Hematopoietic multipotent progenitor cell treated with erythropoietin and hydrocortisone succinate and interleukin-3 and kit ligand, for 8 days (in vitro differentiated cells): ENCODE measurements at regions not wholly inside any gene's neighbourhood (a gene's known extent, or its start where the extent isn't known, plus 50 kb on each side); places are given as distances from the start of the nearest gene placed in this dataset.
A peak's percentile ranks its signal among the peaks of the same experiment; 100 is the strongest.

ENCODE experiments used
- DNase-seq: peaks from one replicate; pipeline ENCODE4 v3.0.0-alpha.2; 2015

DNA sequence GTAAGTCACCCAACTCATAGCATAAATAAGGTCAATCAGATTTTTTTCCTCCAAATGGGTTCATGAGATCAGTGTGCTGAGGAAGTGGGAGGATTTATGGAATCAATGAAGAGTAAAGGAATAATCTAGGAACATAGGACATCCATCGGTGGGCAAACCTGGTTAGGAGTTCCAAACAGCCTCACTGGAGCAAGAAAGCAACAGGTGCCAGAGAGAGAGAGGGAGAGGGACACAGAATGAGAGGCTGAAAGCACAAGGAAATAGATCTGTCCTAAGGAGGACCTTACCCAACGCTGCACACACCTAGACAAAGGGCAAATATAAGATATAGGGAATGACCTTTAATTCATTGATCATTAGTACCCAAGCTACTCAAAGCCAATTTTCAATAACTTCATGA, 119.5 kb upstream of the ANKRD1 start:
- no peak for DNase-seq

GRCh38 chr10:91042069-91042468, 121.2 kb upstream of the ANKRD1 start:
- DNase-seq = no peak

GRCh38 chr10:91043173-91043910, 122.5 kb upstream of the ANKRD1 start:
- DNase-seq = peak; percentile 40

GRCh38 chr10:91046869-91047268, 126.0 kb upstream of the ANKRD1 start:
- DNase-seq = no peak

GRCh38 chr10:91048380-91048779, 127.5 kb upstream of the ANKRD1 start:
- DNase-seq = no peak

DNA sequence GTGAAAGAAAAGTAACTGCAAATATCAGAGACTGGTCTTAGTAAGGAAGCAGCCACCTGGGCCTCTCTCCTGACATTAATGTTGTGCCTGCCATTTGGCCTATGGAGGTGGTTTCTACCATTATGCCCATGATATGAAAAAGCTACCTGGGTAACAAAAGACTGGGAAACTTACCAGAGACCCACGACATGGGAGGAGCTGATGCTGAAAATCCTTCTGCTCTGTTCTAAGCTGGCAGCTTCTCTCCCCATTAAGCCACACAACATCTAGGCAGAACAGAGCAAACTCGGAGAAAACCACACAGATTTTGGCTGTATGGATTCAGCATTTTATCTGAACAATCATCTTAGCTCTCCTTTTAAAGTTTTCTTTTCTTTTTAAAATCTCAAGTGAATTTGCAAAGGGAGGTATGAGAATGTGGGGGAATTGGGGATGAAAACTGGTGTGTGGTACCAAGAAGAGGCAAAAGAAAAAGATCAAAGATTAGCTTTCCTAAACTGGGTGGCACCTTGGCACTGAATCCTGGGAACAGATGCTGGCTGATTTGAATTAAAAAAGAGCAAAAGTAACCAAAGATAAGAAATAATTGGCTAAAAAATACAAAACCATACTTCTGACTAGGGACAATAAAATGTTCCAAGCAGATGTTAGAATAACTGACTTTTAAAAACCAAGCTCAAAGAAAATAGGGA, 128.6 kb upstream of the ANKRD1 start:
- DNase-seq = no peak

DNA sequence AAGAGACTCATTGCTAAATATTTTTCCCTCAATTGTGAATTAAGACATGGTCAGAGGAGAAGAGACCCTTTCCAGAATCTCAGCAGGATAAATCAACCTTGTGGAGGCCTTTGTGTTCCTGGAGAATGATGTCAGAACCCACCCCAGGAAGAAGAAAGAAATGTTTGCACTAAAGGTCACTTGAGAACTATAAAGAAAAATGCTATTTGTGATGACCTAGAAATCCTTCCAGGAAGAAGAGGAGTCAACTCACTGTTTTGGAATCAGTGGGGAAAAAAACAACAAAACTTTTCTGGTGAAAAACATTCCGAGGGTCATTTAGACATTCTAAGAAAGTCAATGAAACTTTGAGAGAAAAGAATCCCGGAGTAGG, 129.1 kb upstream of the ANKRD1 start:
- no peak for DNase-seq

GRCh38 chr10:91050371-91051034, 129.6 kb upstream of the ANKRD1 start:
- DNase-seq = no peak

DNA sequence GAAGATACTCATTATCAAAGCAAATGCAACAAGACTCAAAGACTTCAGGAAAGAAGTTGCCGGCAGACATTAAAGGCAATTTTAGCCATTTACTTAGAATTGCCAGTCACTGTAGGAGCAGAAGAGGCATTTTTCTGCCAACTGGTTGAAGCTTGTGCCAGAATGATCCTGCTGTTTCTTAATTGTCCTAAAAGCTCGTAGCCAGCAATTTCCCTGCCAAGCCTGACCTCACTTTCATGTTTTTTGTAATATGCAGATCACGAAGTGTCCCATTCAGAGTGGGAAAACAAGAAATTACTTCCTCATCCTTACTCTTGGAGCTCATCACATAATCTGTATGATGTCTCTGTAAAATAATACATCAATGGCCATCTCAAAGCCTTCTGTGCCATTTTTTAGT, 130.9 kb upstream of the ANKRD1 start:
- DNase-seq = no peak

- no peak for DNase-seq
These were observed 133.4 kb upstream of the ANKRD1 start for GRCh38 chr10:91054325-91054724.

- no peak for DNase-seq
These were observed 140.3 kb upstream of the ANKRD1 start for GRCh38 chr10:91061187-91061586.

- no peak for DNase-seq
These were observed 140.7 kb upstream of the ANKRD1 start for GRCh38 chr10:91061608-91062007.

- no peak for DNase-seq
These were observed 141.2 kb upstream of the ANKRD1 start for GRCh38 chr10:91062091-91062490.

- no peak for DNase-seq
These were observed 148.7 kb upstream of the PCGF5 start for GRCh38 chr10:91071786-91072185.

DNA sequence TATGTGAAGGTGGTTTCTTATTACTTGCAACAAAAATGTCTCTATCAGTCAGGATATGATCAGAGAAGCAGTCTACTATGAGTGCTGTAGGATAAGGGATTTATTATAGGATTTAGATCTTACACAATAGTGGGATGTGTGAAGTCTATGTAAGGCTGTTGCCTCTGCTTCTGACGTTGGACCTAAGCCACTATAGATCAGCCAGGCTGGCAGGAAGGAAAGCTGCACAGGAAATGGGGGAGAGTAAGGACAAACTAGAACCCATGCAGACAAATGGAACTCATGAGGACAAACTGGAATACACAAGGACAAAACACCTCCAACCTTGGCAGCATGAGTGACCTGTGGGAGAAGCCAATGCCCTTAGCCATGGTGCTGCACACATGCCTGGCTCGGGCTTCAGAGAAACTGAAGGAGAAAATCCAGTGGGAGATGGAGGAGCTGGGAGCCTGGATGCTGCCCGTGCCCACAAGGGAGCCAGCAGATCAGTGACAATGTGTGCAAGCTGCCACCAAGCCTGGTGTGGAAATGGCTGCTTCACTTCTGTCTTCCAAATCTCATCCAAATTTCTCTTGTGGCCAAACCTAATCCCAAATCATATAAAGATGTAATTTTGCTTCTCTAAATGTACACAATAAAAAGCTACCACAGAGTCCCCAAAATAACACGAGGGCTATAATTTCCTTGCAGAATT, 147.0 kb upstream of the PCGF5 start:
- DNase-seq = no peak

GRCh38 chr10:91076991-91077548, 143.4 kb upstream of the PCGF5 start:
- DNase-seq = no peak

DNA sequence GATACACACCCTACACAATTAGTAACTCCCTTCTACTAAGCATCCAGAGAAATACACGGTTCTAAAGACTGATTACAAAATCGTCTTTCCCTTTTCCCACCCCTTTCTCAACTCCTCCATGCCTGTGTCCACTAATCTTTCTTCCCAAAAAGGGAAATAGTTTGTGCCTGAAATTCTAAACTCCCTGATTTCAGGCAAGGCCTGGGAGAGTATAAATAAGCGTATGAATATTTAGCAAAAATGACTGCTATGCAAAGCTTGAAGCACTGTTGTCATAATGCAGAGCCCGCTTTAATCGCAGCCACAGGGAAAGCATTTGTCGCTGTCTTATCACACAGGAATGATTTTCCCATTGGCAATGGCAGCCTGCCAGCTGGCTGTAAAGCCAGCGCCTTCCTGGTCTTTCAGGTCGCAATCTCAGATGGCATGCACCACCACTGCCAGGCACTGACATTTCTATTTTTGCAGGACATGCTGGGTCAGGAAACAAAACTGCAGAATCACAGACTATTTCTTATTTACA, 142.9 kb upstream of the PCGF5 start:
- no peak for DNase-seq

DNA sequence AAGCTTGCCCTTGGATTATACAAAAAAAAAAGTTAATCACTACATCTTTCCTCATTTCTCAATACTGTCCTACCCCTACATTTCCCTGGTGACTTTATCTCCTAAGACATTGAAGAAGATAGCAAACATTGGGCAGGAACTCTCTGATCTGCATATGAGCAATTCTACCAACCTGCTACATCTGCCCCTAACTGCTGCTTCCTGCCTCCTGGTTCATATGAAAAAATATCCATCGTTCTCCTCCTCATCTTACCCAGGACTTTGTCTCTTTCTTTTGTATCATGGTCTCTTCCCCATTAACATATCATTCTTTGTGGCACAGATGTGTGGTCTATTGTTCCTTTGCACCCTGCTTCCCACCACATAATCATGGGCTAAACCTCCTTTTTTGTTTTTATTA, 139.7 kb upstream of the PCGF5 start:
- no peak for DNase-seq

- peak; percentile 24 for DNase-seq
These were observed 138.0 kb upstream of the PCGF5 start for GRCh38 chr10:91082447-91082846.

DNA sequence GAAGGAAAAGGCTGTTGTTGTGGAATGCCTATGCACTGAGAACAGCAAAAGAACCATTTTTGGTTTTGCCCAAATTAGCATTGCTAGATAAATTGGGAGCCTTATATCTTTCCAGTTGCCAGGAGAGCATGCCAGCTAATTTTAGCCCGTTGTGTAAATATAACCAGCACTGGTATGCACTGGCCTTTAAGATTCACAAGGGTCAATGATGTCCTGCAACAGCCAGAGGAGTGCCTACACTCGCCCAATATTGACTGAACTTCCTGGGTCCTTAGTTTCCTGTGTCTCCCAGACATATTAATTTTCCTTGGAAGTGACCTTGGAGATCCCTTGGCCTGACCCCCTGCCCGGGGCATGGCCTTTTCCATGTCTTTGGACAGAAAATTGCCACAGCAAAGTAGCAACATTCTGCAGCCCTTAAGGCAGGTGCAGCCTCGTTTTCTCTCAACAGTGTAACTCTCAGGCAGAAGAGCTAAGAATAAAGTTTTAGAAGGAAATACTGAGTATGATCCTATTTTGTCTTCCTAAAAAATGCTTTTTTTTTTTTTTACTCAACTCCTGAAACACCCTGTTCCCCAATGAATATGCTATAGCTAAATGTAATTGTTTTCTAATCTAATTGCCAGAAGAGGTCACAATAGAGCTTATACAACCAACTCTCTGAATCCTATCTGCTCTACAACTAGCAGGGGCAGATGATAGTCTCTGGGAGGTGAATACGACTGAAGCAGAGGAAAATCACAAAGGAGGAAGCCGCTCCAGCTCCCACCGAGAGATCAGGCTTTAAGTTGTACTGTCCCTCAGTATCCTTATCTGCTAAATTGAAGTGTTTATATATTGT, 131.9 kb upstream of the PCGF5 start:
- peak; percentile 68 for DNase-seq

GRCh38 chr10:91090761-91091529, 129.5 kb upstream of the PCGF5 start:
- peak; percentile 33 for DNase-seq
